ENCODE measurements at regions not wholly inside any gene's neighbourhood (a gene's known extent, or its start where the extent isn't known, plus 50 kb on each side); places are given as distances from the start of the nearest gene placed in this dataset.

- no peak for DNase-seq
Measured at GRCh38 chr7:18420748-18421147, 74.8 kb upstream of the HDAC9 start.

DNA sequence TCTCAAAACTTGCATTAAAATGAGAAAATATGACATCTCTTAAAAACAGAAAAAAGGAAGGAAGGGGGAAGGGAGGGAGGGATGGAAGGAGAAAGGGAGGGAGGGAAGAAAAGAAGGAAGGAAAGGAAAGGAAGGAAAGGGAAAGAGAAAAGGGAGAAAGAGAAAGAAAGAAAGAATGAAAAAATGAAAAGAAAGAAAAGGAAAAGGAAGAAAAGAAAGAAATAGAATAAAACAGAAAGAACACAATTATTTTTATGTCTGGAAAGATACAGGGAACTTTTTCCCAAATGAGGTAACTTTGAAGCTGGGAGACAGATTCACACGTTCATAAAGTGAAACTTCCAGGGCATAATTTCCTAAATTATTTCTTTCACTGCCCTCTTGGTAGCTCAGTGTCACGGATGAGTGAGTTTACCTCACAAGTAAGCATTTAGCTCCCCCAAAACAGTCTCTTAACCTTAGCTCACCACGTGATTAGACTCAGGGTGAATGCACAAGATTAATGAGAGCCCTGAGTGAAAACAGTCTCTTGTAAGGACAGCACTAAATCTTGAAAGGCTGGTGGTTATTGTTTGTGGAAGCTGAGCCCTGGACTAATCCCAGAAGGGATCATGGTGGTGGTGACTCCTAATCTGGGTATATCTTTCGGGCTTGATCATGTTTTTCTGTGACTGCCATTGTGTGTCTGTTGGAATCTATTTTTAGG, 74.1 kb upstream of the HDAC9 start:
- DNase-seq: no peak

- no peak for DNase-seq
Measured at GRCh38 chr7:18425227-18425626, 70.3 kb upstream of the HDAC9 start.

DNA sequence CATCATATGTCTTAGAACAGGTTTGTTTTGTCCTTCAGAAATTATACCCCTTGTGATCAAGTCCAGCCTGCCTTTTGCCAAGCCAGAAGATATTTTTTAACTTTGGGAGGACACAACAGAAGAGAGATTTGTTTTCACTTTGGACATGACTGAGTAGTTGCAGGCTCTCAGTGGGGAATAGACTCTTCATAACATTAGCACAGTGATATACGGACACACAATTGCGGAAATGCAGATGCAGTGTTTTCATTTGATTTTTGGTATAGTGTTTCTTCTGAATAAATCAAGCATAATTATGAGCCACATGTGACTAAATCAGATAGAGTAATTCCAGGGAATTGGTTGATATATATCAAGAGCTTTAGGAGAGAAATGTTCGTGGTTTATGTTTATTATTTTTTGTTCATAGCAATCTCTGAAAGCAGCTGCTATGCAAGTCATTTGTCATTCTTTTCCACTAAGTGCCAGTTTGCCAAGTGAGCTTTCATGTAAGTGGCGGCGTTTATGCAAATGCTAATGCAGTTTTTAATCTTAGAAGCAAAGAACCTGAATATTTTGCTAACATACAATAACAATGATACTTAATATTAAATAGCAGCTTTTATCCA, 69.6 kb upstream of the HDAC9 start:
- peak; percentile 4 for DNase-seq

DNA sequence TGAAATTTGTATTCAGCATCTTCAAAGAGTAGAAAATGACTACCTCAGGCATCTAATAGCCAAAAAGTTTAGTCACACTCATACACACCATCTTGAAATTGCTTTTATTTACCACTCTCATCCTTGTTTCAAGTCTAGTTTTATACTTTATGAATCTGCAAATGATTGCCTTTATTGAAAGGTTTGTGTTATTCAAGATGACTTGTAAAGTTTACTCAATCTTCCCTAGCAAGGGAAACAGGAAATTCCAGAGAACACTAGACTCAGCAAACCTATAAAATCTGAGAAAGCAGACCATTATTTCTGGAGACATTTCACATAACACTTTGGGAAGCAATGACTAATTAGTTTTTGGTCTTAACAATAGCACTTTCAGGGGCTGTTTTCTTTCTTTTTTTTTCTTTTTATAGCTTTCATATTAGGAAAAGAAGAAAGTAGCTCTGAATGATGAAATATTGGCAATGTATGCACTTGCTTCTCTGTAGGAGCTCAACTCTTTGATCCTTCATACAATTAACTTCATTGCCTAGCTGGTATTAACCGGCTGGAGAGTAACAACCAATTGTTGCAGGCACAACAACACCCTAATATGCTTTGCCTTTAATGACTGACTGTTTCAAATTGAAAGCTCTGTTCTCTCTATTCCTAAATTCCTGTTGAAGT, 68.9 kb upstream of the HDAC9 start:
- peak; percentile 67 for DNase-seq

DNA sequence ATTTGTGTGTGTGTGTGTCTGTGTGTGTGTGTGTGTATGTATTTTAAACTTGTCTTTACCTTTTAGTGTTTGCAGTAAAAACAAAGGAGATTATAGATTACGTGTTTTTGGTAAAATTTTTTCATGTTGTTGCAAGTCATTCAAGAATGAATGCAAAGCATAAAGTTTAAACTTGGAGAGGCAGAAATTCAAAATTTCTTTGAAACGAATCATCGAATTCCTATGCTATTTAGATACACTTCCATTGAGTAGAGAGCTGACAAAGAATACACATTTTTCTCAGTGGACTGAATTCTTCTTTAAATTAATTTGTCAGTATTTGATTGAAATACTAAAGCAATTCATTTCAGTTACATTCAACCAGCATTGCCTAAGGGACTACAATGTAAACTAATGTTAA, 66.0 kb upstream of the HDAC9 start:
- peak; percentile 60 for DNase-seq

- no peak for DNase-seq
Measured at GRCh38 chr7:18430810-18431209, 64.7 kb upstream of the HDAC9 start.

DNA sequence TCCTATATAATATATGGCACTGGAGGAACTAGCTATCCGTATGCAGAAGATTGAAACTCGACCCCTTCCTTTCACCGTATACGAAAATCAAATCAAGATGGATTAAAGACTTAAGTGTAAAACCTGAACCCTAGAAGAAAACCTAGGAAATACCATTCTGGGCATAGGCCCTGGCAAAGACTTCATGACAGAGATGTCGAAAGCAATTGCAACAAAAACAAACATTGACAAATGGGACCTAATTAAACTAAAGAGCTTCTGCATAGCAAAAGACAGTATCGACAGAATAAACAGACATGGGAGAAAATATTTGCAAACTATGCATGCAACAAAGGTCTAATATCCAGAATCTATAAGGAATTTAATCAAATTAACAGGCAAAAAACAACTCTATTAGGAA, 61.4 kb upstream of the HDAC9 start:
- no peak for DNase-seq

DNA sequence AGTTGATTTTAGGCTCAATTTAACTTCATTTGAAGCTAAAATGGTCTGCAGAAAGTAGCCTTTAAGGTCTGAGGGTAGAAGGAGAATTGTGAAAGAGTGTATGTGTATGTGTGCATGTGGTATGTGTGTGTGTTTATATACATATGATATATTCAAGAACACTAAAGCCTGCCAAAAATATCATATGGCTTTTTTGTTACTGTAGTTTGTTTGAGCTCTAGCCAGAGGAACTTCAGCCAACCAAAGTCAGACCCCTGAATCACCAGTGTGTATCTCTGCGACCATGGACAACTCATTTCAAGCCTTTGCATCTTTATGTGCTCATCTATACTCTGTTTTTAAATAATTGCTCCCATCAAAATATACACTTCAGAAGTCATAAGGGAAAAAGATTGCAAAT, 58.4 kb upstream of the HDAC9 start:
- peak; percentile 25 for DNase-seq

GRCh38 chr7:18440934-18441333, 54.6 kb upstream of the HDAC9 start:
- DNase-seq: no peak

GRCh38 chr7:18444826-18445225, 50.7 kb upstream of the HDAC9 start:
- no peak for DNase-seq

GRCh38 chr7:18445483-18445882, 50.1 kb upstream of the HDAC9 start:
- no peak for DNase-seq
